H9 (cell line): ENCODE measurements at regions not wholly inside any gene's neighbourhood (a gene's known extent, or its start where the extent isn't known, plus 50 kb on each side); places are given as distances from the start of the nearest gene placed in this dataset.

Experiments
- DNase-seq: peaks from one replicate; pipeline ENCODE4 v3.0.0-alpha.2; 2017
- H2AFZ ChIP-seq: one replicate; pipeline ENCODE4 v1.6.1; 2013; ENCODE audit warnings: mild to moderate bottlenecking, low read length, control low read depth, moderate library complexity
- H2AK5ac ChIP-seq: 2 replicates; pipeline ENCODE4 v1.6.1; 2013; ENCODE audit warnings: low read length, control low read depth, mixed read lengths; ENCODE audit not compliant: insufficient read length
- H2BK120ac ChIP-seq: one replicate; pipeline ENCODE4 v1.6.1; 2013; ENCODE audit warnings: low read depth, mild to moderate bottlenecking, low read length, control low read depth, inconsistent platforms; ENCODE audit not compliant: poor library complexity, severe bottlenecking
- H2BK12ac ChIP-seq: 2 replicates; pipeline ENCODE4 v1.6.1; 2013; ENCODE audit warnings: low read length, control low read depth, mixed read lengths, low read depth; ENCODE audit not compliant: insufficient read length
- H2BK15ac ChIP-seq: 2 replicates; pipeline ENCODE4 v1.6.1; 2013; ENCODE audit warnings: low read depth, low read length, control low read depth
- H2BK20ac ChIP-seq: one replicate; pipeline ENCODE4 v1.6.1; 2013; ENCODE audit warnings: low read depth, mild to moderate bottlenecking, low read length, control low read depth, inconsistent platforms; ENCODE audit not compliant: poor library complexity, severe bottlenecking
- H2BK5ac ChIP-seq: 2 replicates; pipeline ENCODE4 v1.6.1; 2013; ENCODE audit warnings: low read length, control low read depth, mixed read lengths; ENCODE audit not compliant: insufficient read length
- H3K14ac ChIP-seq: 2 replicates; pipeline ENCODE4 v1.6.1; 2013; ENCODE audit warnings: low read length, control low read depth; ENCODE audit not compliant: insufficient read depth
- H3K18ac ChIP-seq: 2 replicates; pipeline ENCODE4 v1.6.1; 2013; ENCODE audit warnings: low read depth, mild to moderate bottlenecking, mixed read lengths, low read length, control low read depth; ENCODE audit not compliant: insufficient read length
- H3K23ac ChIP-seq: 2 replicates; pipeline ENCODE4 v1.6.1; 2013; ENCODE audit warnings: low read length, control low read depth, mixed read lengths, low read depth; ENCODE audit not compliant: insufficient read length
- H3K23me2 ChIP-seq: 2 replicates; pipeline ENCODE4 v1.6.1; 2013; ENCODE audit warnings: low read depth, mild to moderate bottlenecking, mixed read lengths, low read length, control low read depth; ENCODE audit not compliant: insufficient read length, poor library complexity, severe bottlenecking
- H3K27ac ChIP-seq: 2 replicates; pipeline ENCODE4 v1.5.1; 2013; ENCODE audit warnings: low read length, control low read depth, mixed read lengths, low read depth; ENCODE audit not compliant: insufficient read length
- H3K27me3 ChIP-seq: 2 replicates; pipeline ENCODE4 v1.6.1; 2013; ENCODE audit warnings: low read length, control low read depth, inconsistent platforms; ENCODE audit not compliant: insufficient read depth
- H3K4ac ChIP-seq: 2 replicates; pipeline ENCODE4 v1.6.1; 2013; ENCODE audit warnings: low read depth, mild to moderate bottlenecking, control low read depth, inconsistent platforms, low read length, moderate library complexity
- H3K4me1 ChIP-seq: 2 replicates; pipeline ENCODE4 v1.6.1; 2013; ENCODE audit warnings: low read length, control low read depth, inconsistent platforms; ENCODE audit not compliant: insufficient read depth
- H3K4me2 ChIP-seq: 2 replicates; pipeline ENCODE4 v1.6.1; 2013; ENCODE audit warnings: low read length, control low read depth, mixed read lengths; ENCODE audit not compliant: insufficient read length, insufficient read depth
- H3K56ac ChIP-seq: 2 replicates; pipeline ENCODE4 v1.6.1; 2013; ENCODE audit warnings: low read depth, mild to moderate bottlenecking, mixed read lengths, low read length, control low read depth; ENCODE audit not compliant: insufficient read length
- H3K79me1 ChIP-seq: 2 replicates; pipeline ENCODE4 v1.6.1; 2013; ENCODE audit warnings: low read depth, mild to moderate bottlenecking, moderate library complexity, low read length, control low read depth, inconsistent platforms; ENCODE audit not compliant: insufficient read depth, poor library complexity, severe bottlenecking
- H3K79me2 ChIP-seq: 2 replicates; pipeline ENCODE4 v1.6.1; 2013; ENCODE audit warnings: low read length, control low read depth, inconsistent platforms; ENCODE audit not compliant: insufficient read depth
- H3K9ac ChIP-seq: 2 replicates; pipeline ENCODE4 v1.6.1; 2013; ENCODE audit warnings: low read length, control low read depth, mixed read lengths; ENCODE audit not compliant: insufficient read length; ENCODE audit errors: extremely low read depth
- H3K9me3 ChIP-seq: one replicate; pipeline ENCODE4 v1.6.1; 2013; ENCODE audit warnings: low read depth, low read length, inconsistent platforms; ENCODE audit not compliant: control insufficient read depth
- H3T11ph ChIP-seq: one replicate; pipeline ENCODE4 v1.6.1; 2013; ENCODE audit warnings: mild to moderate bottlenecking, low read length, control low read depth, inconsistent platforms
- H4K20me1 ChIP-seq: one replicate; pipeline ENCODE4 v1.6.1; 2013; ENCODE audit not compliant: control insufficient read depth, insufficient read length, insufficient read depth
- H4K5ac ChIP-seq: 2 replicates; pipeline ENCODE4 v1.6.1; 2013; ENCODE audit warnings: low read depth, mild to moderate bottlenecking, mixed read lengths, low read length, control low read depth; ENCODE audit not compliant: insufficient read length
- H4K8ac ChIP-seq: replicated peaks from 2 replicates; pipeline ENCODE4 v1.6.1; 2013; ENCODE audit warnings: low read length, control low read depth, mixed read lengths, low read depth; ENCODE audit not compliant: insufficient read length
- H4K91ac ChIP-seq: 2 replicates; pipeline ENCODE4 v1.6.1; 2013; ENCODE audit warnings: low read depth, mild to moderate bottlenecking, moderate library complexity, mixed read lengths, low read length, control low read depth; ENCODE audit not compliant: insufficient read length
- H3K27ac Mint-ChIP-seq, 3 experiments: 2 replicates in 2 of 3; 3 replicates in 1 of 3; pipeline ENCODE4 v1.8.0; 2020 to 2021; ENCODE audit warnings: mixed read lengths in 3 of 3, mild to moderate bottlenecking in 1 of 3, moderate library complexity in 1 of 3
- H3K27me3 Mint-ChIP-seq: 2 replicates; pipeline ENCODE4 v1.8.0; 2021; ENCODE audit warnings: low read depth, mild to moderate bottlenecking, moderate library complexity, mixed read lengths
- H3K36me3 Mint-ChIP-seq, 3 experiments: 2 replicates in 2 of 3; 3 replicates in 1 of 3; pipeline ENCODE4 v1.8.0; 2020 to 2021; ENCODE audit warnings: low read depth in 3 of 3, mixed read lengths in 3 of 3; ENCODE audit not compliant: insufficient read depth in 1 of 3
- H3K4me1 Mint-ChIP-seq, 2 experiments: 2 replicates each; pipeline ENCODE4 v1.8.0; 2020; ENCODE audit warnings: mixed read lengths in 2 of 2
- H3K4me3 Mint-ChIP-seq, 2 experiments: 2 replicates in 1 of 2; 3 replicates in 1 of 2; pipeline ENCODE4 v1.8.0; 2020 to 2021; ENCODE audit warnings: mild to moderate bottlenecking in 2 of 2, mixed read lengths in 2 of 2, moderate library complexity in 1 of 2
- H3K9me3 Mint-ChIP-seq, 2 experiments: 2 replicates in 1 of 2; 3 replicates in 1 of 2; pipeline ENCODE4 v1.8.0; 2020; ENCODE audit warnings: mild to moderate bottlenecking in 2 of 2, mixed read lengths in 2 of 2, moderate library complexity in 1 of 2
- CTCF ChIP-seq: fragments of 200-600 bp; sonication (generic); conservative IDR thresholded peaks from 3 replicates; pipeline ENCODE4 v1.8.0; 2021; ENCODE audit warnings: antibody characterized with exemption, mild to moderate bottlenecking
- WGBS: extraction: QIAGEN DNeasy Blood & Tissue Kit; methylation state at CpG from one replicate; pipeline ENCODE4 v1.1.7; 2013; ENCODE audit warnings: missing lambda C conversion rate, low lambda C conversion rate, mixed read lengths; ENCODE audit not compliant: insufficient read length; ENCODE audit errors: extremely low coverage; 5-methylcytosine and 5-hydroxymethylcytosine counted together

- Histone ChIP-seq H3K4ac (no peak overlapping the region), H3K23me2 (no peaks in the 10 kb centered on the region), H4K8ac (no peak overlapping the region), H3T11ph (no peak overlapping the region), H2BK12ac (no peak overlapping the region), H3K79me1 (no peaks in the 10 kb centered on the region), H3K27me3 (no peaks in the 10 kb centered on the region), H3K79me2 (no peaks in the 10 kb centered on the region), H3K4me2 (no peak overlapping the region), H4K91ac (no peak overlapping the region), H3K23ac (no peak overlapping the region), H3K4me1 (no peaks in the 10 kb centered on the region), H4K20me1 (no peaks in the 10 kb centered on the region), H2BK120ac (no peak overlapping the region), H4K5ac (no peak overlapping the region), H3K56ac (no peak overlapping the region), H3K18ac (no peak overlapping the region), H2BK5ac (no peak overlapping the region), H3K27ac (no peak overlapping the region), H2AK5ac (no peak overlapping the region), H2AFZ (no peak overlapping the region), H2BK20ac (no peak overlapping the region), H3K9ac (no peak overlapping the region), H2BK15ac (no peak overlapping the region), H3K14ac (no peak overlapping the region), H3K9me3 (no peaks in the 10 kb centered on the region)
- H3K27me3 Mint-ChIP-seq = no peaks in the 10 kb centered on the region
- no CpG with 5 or more reads among the region's 2 CpGs for WGBS
- H3K4me1 Mint-ChIP-seq = no peaks in the 10 kb centered on the region
- H3K9me3 Mint-ChIP-seq = no peaks in the 10 kb centered on the region
- no peaks in the 10 kb centered on the region for H3K36me3 Mint-ChIP-seq
- H3K4me3 Mint-ChIP-seq = no peak overlapping the region
- TF ChIP-seq CTCF = no peak
- H3K27ac Mint-ChIP-seq = no peak overlapping the region
- DNase-seq = no peak
Measured at GRCh38 chr11:127649071-127649470, 648.5 kb upstream of the KIRREL3 start.
